Testis (tissue), 2 donors: ENCODE measurements at regions not wholly inside any gene's neighbourhood (a gene's known extent, or its start where the extent isn't known, plus 50 kb on each side); places are given as distances from the start of the nearest gene placed in this dataset.

Experiments
- DNase-seq: peaks from one replicate; pipeline ENCODE4 v3.0.0-alpha.2; 2019
- H3K27ac ChIP-seq, 2 donors: fragments of 200-600 bp; sonication (generic); one replicate each; pipeline ENCODE4 v1.5.1; 2019
- H3K27me3 ChIP-seq: fragments of 200-600 bp; sonication (generic); one replicate; pipeline ENCODE4 v1.5.1; 2019
- H3K36me3 ChIP-seq: fragments of 200-600 bp; sonication (generic); one replicate; pipeline ENCODE4 v1.5.1; 2017; ENCODE audit warnings: low read depth; ENCODE audit errors: missing control alignments
- H3K4me1 ChIP-seq: fragments of 200-600 bp; sonication (generic); one replicate; pipeline ENCODE4 v1.5.1; 2019
- H3K4me3 ChIP-seq, 2 donors: fragments of 200-600 bp; sonication (generic); one replicate each; pipeline ENCODE4 v1.5.1; 2017 to 2019
- H3K9me3 ChIP-seq: fragments of 200-600 bp; sonication (generic); one replicate; pipeline ENCODE4 v1.5.1; 2017
- CTCF ChIP-seq, 3 experiments: fragments of 450-650 bp in 2 of 3; fragments of 200-600 bp in 1 of 3; sonication (generic) in 1 of 3; IDR thresholded peaks; one replicate each; pipeline ENCODE4 v1.5.1; 2016 to 2019; ENCODE audit warnings: antibody characterized with exemption in 3 of 3, mild to moderate bottlenecking in 2 of 3, moderate library complexity in 1 of 3
- POLR2A ChIP-seq: fragments of 450-650 bp; IDR thresholded peaks from one replicate; pipeline ENCODE4 v1.6.1; 2017; ENCODE audit warnings: antibody characterized with exemption, mild to moderate bottlenecking, moderate library complexity
- WGBS, 2 donors: methylation state at CpG; one replicate each; pipeline ENCODE4 v1.1.5; 2018; 5-methylcytosine and 5-hydroxymethylcytosine counted together
- intact Hi-C: fragments of 100-400 bp; cut with DNase I; formaldehyde crosslinking; loops from one replicate; pipeline ENCODE4 v1.15.1; 2023; ENCODE audit warnings: low total_unique reads

- no peaks in the 10 kb centered on the region for H3K27me3 ChIP-seq
- no peaks in the 10 kb centered on the region for H3K4me1 ChIP-seq
- no peak overlapping the region for H3K4me3 ChIP-seq
- no peaks in the 10 kb centered on the region for H3K9me3 ChIP-seq
- TF ChIP-seq POLR2A: no peak
- TF ChIP-seq CTCF (IDR thresholded peaks at IDR 0.05): no peak
- intact Hi-C loops: no loop called here
- H3K36me3 ChIP-seq: no peaks in the 10 kb centered on the region
- no peak for DNase-seq
- no peak overlapping the region for H3K27ac ChIP-seq
- WGBS, 2 donors: 70 to 71% methylated on average over 5 of the region's 5 CpGs
These were observed 144.5 kb downstream of the MEX3B start for GRCh38 chr15:81901319-81901718.

GRCh38 chr15:81899730-81900129 lies 146.1 kb downstream of the MEX3B start:
- intact Hi-C loops: no loop called here
- WGBS, 2 donors: 92 to 94% methylated on average over 2 of the region's 2 CpGs
- Histone ChIP-seq H3K4me3 (no peak overlapping the region), H3K4me1 (no peaks in the 10 kb centered on the region), H3K9me3 (no peaks in the 10 kb centered on the region), H3K27ac (no peak overlapping the region), H3K36me3 (no peaks in the 10 kb centered on the region), H3K27me3 (no peaks in the 10 kb centered on the region)
- no peak for DNase-seq
- TF ChIP-seq CTCF (IDR thresholded peaks at IDR 0.05): no peak
- no peak for TF ChIP-seq POLR2A

GRCh38 chr15:81899024-81899423 lies 146.8 kb downstream of the MEX3B start:
- no peaks in the 10 kb centered on the region for H3K4me1 ChIP-seq
- H3K27ac ChIP-seq: no peak overlapping the region
- TF ChIP-seq POLR2A: no peak
- DNase-seq: no peak
- intact Hi-C loops: no loop called here
- no peaks in the 10 kb centered on the region for H3K9me3 ChIP-seq
- no peaks in the 10 kb centered on the region for H3K27me3 ChIP-seq
- no peaks in the 10 kb centered on the region for H3K36me3 ChIP-seq
- WGBS, 2 donors: 73 to 76% methylated on average over 2 of the region's 2 CpGs
- no peak overlapping the region for H3K4me3 ChIP-seq

- no peak for DNase-seq
These were observed 148.7 kb downstream of the MEX3B start for GRCh38 chr15:81897057-81897677.

GRCh38 chr15:81896356-81896755 lies 149.5 kb downstream of the MEX3B start:
- no peaks in the 10 kb centered on the region for H3K9me3 ChIP-seq
- H3K4me3 ChIP-seq: no peak overlapping the region
- no peaks in the 10 kb centered on the region for H3K27me3 ChIP-seq
- no peaks in the 10 kb centered on the region for H3K36me3 ChIP-seq
- intact Hi-C loops: no loop called here
- WGBS, 2 donors: 96% methylated on average over 3 of the region's 3 CpGs
- H3K4me1 ChIP-seq: no peaks in the 10 kb centered on the region
- no peak overlapping the region for H3K27ac ChIP-seq
- no peak for DNase-seq
- TF ChIP-seq CTCF (IDR thresholded peaks at IDR 0.05) (no peak), POLR2A (no peak)

More at GRCh38 chr15:81897057-81897677, 148.7 kb downstream of the MEX3B start:
- Histone ChIP-seq H3K36me3 (no peaks in the 10 kb centered on the region), H3K4me3 (no peak overlapping the region), H3K27me3 (no peaks in the 10 kb centered on the region), H3K27ac (no peak overlapping the region), H3K9me3 (no peaks in the 10 kb centered on the region), H3K4me1 (no peaks in the 10 kb centered on the region)
- 77 to 78% methylated on average over 6 of the region's 6 CpGs for WGBS, 2 donors
- TF ChIP-seq CTCF (IDR thresholded peaks at IDR 0.05) (no peak), POLR2A (no peak)
- intact Hi-C loops: no loop called here
